ENCODE measurements at regions not wholly inside any gene's neighbourhood (a gene's known extent, or its start where the extent isn't known, plus 50 kb on each side); places are given as distances from the start of the nearest gene placed in this dataset.

DNA sequence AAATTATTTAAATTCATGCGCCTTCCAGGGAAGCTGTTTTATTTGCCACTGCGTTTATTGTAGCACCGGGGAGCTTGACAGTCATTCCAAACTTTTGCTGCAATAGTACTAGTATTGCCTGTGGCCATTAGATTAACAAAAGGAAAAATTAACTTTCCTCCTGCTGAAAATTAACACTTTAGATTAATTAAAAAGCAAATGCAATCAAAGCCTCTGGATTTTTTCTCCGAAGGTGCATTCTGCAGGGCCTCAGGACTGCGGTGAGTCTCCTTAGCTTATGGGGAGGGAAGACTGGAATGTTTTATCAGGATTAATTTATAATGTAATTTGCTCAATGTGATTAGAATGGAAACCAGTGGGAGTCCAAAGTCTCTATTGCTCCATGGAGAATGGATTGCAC lies 456.4 kb upstream of the CFAP20DC start:
- no peak for TF ChIP-seq POLR2A (IDR thresholded peaks at IDR 0.05)
- no peak for TF ChIP-seq EP300 (IDR thresholded peaks at IDR 0.05)
- TF ChIP-seq, protein P1, sequence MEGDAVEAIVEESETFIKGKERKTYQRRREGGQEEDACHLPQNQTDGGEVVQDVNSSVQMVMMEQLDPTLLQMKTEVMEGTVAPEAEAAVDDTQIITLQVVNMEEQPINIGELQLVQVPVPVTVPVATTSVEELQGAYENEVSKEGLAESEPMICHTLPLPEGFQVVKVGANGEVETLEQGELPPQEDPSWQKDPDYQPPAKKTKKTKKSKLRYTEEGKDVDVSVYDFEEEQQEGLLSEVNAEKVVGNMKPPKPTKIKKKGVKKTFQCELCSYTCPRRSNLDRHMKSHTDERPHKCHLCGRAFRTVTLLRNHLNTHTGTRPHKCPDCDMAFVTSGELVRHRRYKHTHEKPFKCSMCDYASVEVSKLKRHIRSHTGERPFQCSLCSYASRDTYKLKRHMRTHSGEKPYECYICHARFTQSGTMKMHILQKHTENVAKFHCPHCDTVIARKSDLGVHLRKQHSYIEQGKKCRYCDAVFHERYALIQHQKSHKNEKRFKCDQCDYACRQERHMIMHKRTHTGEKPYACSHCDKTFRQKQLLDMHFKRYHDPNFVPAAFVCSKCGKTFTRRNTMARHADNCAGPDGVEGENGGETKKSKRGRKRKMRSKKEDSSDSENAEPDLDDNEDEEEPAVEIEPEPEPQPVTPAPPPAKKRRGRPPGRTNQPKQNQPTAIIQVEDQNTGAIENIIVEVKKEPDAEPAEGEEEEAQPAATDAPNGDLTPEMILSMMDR (IDR thresholded peaks at IDR 0.05) = no peak
